Loucy (cell line): ENCODE measurements at regions not wholly inside any gene's neighbourhood (a gene's known extent, or its start where the extent isn't known, plus 50 kb on each side); places are given as distances from the start of the nearest gene placed in this dataset.

Experiments used
- CTCF ChIP-seq: fragments of 200-600 bp; sonication (generic); conservative IDR thresholded peaks from 2 replicates; pipeline ENCODE4 v1.5.1; 2014; ENCODE audit warnings: mild to moderate bottlenecking, antibody characterized with exemption, low read length
- EZH2phosphoT487 ChIP-seq: fragments of 200-600 bp; IDR thresholded peaks from 2 replicates; pipeline ENCODE4 v1.6.1; 2018; ENCODE audit warnings: antibody characterized with exemption, mild to moderate bottlenecking, moderate library complexity, borderline replicate concordance

- no peak for TF ChIP-seq CTCF
- TF ChIP-seq EZH2phosphoT487 = no peak
Observed at GRCh38 chr10:77727481-77727880, 89.9 kb upstream of the KCNMA1 start.
